Stimulated activated CD8-positive, alpha-beta memory T cell treated with anti-CD3 and anti-CD28 coated beads, Interleukin-7, amount 100 ng/mL, for 1 hour (primary cell): ENCODE measurements at regions not wholly inside any gene's neighbourhood (a gene's known extent, or its start where the extent isn't known, plus 50 kb on each side); places are given as distances from the start of the nearest gene placed in this dataset.

Source experiments
- DNase-seq, 2 donors: peaks; one replicate each; pipeline ENCODE4 v3.0.0-alpha.2; 2020; ENCODE audit warnings: low read depth in 2 of 2

DNA sequence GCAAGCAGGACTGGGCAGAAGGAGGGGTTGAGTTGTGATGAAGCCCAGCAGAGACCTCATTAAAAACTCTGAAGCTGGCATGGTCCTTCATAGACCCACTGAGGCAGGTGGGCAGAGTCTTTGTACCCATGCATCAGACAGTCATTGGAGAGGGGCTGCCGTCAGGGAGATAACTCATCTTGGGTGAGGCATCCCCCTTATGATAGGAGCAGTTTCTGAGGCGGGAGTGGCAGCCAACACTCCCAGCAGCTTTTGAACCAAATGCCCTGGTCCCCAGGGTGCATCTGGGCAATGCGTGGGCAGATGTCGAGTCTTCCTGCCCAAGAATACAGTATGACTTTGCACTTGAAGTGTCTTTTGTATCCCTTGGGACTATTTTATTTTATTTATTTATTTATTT, 68.1 kb downstream of the HTR5A start:
- DNase-seq: no peak

DNA sequence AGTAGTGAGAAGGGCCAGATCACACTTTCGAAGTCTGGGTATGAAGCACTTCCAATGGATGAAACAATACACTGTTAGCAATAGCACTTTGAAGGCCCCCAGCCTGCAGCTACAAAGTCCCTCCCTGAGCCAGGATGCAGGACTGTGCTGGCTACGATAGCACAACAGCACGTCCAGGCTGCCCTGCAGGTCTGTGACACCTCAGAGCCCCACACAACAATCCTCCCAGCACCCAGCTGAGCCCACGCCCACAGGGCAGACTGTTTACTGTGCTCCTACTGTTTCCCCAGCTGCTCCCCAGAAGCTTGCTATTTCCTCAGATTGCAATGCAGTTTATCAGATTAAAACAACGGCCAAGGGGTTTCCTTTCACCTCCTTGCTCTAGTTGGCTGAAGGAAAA, 71.4 kb downstream of the HTR5A start:
- no peak for DNase-seq

DNA sequence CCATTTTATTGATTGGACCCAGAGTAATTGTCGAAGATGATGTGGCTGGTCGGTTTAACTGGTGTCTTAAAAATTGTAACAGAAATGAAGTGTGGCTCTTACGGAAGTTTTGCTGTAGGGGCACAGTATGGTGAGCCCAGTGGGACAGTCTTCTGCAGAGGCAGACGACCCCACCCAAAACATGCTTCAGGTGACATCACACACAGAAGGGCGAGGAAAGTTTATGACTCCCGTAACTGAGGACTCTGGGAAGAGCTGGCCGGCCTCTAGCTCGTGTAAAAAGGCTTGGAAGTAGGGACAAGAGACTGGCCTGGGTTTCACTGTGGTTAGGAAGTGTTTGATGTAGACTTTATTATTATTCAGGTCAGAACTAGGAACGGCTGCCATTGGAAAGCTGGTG, 73.3 kb downstream of the HTR5A start:
- no peak for DNase-seq

DNA sequence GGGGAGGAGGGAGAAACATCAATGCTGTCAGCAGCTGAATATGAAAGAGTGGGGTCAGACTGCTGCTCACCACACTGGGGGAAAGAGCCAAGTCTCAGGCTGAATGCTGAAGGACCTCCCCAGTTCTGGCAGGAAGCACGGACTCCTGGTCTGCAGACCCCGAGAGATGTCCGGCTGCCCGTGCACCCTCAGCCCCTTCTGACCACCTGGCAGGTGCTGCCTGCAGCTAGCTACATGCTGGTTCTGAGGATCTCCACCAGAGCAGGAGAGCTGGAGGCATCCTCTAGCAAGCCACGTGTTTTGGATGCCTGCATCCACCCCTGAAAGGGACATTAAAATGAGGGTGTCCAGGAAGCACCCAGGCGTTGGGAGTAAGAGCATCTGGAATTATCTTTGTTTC, 74.2 kb downstream of the HTR5A start:
- no peak for DNase-seq

DNA sequence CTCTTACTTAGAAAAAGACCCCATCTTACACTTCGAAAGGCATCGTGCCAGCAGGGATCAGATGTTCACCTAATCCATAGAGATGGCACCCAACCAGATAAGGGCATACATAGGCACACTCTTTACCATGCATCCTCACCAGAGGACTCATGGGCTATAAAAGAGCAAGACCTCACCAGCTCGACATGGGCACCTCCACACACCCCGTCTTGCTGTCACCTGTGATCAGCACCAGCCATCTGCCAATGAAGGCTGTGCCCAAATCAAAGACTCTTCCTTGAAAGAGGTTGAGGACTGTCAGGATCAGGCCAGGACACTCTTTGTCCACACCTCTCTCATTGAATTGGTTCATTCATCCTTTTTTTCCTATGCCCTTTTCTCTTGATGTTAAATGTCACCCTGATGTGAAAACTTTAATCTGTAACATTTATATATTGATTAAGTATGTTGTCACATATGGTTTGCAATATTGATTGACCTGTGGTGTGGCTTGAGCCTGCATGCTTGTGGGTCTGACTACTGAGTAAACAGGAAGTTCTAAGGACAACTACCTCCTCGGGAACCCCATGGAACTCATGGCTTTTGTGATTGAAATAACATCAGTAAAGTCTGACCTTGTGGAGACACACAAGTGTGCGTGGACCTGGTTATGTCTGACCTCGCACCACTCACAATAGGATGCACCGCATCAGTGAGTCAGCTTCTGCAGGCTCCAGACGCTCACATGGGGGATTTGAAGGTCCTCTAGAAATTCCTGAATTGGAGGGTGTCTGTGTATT, 75.5 kb downstream of the HTR5A start:
- DNase-seq: no peak

DNA sequence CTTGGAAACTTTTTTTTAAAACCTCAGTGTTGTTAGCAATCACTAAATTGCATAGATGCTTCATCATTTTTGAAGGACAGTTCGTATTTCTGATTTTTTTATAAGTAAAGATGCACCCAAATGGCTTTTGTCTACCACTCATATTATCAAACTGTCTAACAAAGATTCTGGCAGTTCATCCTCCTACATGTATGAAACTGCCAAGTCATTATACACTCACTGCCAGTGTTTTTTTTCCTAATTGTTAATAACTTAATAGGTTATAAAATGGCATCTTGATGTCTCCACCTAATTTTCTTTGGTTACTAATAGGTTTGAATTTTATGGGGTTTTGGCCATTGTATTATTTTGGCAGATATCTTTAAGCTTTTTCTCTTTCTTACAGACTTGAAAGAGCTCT, 77.0 kb downstream of the HTR5A start:
- DNase-seq: no peak

DNA sequence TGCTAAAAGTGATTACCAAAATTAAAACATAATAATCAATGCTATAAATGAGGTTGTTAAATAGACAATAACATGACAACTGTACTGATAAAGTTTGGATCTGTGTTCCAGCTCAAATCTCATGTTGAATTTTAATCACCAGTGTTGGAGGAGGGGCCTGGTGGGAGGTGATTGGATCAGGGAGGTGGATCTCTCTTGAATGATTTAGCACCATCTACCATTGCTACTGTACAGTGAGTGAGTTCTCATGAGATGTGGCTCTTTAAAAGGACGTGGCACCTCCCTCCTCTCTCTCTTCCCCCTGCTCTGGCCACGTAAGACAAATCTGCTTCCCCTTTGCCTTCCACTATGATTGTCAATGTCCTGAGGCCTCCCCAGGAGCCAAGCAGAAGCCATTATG, 77.5 kb downstream of the HTR5A start:
- DNase-seq: no peak

DNA sequence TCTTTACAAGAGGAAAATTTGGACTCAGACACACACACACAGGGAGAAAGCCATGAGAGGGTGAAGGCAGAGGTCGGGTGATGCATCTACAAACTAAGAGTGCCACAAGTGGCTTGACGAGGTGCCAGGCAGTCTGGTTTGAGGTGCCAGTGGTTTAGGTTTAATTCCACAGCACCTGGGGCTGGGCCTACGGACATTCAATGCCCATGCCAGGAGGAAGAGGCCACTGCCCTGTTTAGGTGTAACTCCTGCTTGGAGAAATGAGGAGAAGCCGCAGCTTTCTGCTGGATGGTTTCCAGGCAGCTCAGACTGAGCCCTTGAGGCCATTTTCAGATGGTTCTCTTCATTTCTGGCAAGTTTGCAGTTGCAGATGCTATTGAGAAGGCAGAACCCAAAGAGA, 83.6 kb downstream of the HTR5A start:
- no peak for DNase-seq

DNA sequence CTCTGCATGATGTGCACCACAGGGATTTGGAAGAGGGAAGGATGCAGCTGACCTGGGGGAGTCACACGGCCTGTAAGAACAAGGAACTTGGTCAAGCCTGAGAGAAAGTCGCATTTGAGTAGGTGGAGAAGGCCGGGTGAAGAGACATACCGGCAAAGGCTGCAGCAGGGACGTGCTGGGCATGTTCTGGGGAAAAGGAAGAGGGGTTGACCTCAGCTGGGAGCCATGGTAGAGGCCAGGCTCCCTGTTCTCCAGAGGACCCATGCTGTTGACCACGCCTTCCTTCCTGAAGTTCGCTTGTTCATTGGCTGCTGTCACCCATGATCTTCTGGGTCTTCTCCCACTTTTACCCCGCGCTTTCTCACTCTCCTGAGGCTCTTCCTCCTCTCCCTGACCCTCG, 84.5 kb downstream of the HTR5A start:
- DNase-seq: no peak

DNA sequence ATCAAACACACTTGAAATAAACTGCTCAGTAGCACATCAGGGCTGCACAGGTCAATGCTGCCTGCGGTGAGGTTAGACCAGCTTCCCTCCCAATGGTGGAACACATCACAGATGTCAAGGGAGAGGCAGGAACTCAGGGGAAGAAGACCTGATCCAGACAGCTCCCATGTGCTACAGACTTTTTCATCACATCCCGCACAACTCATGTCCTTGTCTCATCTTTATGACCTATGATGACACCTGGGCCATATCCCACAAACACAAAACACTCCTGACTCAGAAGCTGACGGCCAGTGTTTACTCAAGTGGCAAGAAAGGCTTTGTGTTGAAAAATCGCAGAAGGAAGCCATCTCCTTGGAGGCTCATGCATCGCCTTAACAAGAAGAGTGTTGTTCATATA, 91.6 kb downstream of the HTR5A start:
- no peak for DNase-seq

DNA sequence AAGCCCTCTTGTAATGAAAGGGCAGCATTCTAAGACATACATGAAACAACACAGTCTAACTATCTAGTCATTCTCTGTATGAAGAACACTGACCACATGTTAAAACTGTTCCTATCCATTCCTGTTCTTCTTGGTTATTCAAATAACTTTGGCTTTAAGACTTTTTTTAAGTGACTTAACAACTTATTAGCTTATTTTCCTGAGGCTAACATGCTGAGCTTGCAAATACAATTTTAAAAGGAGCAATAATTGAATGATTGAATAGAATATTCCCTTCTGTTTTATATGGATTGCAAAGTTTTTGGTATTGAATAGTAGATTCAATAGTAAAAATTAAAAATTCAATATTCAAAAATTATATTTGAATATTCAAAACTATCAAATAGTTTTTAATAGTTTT, 92.3 kb downstream of the HTR5A start:
- no peak for DNase-seq

DNA sequence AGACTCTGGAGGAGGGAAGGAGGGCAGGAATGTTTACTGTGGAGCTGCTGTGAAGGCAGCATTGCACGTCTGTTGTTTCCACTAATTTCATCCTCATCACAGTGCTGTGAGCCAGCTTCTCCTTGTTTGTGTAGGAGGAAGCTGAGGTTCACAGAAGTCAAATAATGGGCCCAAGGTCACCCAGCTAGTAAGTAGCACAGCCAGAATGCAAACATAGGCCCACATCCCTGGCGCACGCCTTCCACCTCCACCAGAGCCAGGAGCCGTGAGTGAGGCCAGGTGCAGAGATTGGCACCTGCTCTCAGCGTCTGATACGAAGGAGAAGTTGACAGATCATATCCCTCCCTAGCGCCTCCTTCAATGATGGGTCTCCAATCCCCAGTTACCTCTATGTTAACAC, 93.6 kb downstream of the HTR5A start:
- DNase-seq: no peak

DNA sequence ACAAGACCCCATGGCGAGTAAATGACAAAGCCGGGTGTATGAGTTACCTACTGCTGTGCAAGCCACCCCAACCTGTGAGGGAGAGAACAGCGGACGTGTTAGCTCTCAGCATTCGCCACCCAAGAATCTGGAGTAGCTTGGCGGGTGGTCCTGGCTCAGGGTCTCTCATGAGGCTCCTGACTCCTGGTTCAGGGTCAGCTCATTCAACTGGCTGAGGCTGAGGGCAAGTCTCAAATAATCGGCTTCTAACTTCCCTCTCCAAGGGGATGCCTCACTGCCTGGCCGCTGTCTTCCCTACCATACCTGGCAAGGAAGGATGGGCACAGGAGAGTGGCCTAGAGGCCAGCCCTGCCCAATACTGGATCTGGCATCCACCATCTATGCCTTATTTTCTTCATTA, 94.2 kb downstream of the HTR5A start:
- no peak for DNase-seq

DNA sequence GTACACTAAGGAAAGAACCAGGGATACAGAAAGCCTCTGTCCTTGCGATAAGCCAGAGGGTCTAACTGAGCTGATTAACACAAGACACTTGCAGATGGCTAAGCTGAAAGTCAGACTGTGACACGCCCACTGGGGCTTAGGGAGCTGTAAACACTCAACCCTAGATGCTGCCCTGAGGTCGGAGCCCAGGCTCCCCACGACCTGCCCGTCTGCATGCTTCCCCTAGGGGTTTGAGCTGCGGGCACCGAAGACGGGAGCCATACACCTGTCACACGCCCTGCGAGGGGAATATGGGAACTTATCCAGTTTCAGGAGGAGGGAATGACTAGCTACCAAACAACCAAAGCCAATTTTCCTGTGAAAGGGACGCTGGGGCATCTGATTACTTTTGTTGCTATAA, 96.0 kb downstream of the HTR5A start:
- no peak for DNase-seq

DNA sequence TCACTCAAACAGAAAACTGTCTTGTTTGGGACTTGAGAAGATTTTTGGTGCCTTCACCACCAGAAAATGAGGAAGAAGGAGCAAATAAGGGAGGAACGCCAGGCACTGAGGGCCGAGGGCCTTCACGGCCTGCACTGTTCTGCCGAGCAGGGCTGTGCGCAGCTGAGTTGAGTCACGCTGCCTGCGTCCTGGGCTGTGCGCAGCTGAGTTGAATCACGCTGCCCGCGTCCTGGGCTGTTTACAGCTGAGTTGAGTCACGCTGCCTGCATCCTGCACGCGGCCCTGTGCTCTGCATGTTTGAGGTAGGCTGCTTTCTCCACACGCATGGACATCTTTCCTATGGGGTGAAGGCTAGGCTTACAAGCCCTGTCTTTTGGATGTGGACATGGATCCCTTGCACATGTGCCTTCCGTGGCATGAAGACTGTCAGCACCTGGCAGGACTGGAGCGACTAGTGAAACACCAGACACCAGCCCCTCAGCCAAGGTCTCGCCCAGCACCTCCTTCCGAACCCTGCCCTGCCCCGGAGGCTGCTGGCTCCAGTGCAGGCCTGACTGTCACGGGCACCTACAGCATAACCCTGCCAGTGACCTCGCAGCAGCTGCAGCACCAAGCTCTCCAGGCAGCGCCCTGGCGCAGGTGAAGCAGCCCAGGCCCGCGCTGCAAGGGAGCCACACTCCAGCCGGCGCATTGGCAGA, 96.7 kb downstream of the HTR5A start:
- no peak for DNase-seq

DNA sequence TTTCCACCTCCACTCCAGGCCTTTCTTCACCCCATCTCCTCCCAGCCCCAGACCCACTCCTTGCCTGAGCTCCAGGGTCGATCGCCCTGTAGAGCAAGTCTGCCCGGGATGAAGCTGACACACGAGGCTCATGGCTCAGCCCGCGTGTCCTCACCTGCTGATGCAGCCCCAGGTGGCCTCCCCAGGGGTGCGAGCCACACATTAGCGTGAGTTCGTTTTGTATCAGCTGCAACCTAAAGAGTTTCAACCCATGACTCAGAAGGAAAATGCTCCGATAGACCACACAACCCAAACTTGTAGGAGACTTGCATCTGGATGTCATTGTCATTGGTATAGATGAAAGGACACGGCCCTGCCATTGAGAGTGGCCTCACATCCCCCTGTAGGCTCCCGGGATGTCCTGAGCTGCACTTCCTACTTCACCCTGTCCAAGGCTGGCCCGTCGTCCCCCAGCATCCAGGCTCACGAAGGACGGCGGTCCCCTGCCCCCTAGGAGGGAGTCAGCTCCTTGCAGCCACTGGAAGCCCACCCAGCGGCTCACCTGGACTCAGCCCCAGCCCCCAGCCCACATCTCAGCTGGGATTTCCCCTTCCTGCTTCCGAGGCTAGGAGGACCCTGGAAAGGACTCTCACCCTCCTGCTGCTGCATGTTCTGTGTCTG, 97.7 kb downstream of the HTR5A start:
- no peak for DNase-seq

DNA sequence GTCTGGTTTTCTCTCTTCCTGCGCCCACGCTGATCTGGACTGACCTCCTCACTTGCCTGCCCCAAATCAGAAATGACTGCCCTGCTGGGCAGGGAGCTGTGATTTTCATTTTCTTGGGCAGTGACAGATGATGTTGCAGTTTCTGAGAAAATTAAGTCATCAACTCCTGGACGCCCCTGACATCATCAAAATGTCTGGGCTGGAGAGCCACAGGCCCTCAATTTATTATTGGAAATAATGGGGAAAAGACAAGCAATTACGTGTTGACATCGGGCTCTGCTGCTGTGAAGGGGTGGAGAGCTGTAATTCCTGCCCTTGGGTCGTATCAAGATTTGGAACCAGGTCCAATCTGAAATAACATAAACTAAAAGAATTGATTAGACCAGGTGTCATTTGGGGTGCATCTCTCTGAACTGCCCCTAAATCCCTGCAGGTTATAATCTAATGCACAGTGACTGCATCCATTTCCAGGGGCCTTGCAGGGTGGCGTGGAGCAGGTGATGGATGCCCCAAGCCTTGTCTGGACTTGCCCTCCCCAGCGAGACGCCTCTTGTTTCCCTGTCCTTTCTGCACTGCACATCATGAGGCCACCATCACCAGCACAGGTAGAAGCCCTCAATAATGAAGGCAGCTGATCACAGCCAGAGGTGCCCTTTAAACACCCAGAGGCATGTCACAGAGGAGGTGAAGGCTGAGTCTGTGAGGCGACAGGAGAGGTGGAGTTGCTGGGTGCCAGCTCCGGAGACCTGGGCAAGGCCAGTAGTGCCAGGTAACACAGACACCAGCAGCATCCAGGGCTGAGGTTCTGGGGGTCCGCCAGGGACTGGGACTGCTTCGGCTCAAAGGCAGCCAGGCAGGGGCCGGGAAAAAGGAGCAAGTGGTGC, 98.7 kb downstream of the HTR5A start:
- DNase-seq: no peak

DNA sequence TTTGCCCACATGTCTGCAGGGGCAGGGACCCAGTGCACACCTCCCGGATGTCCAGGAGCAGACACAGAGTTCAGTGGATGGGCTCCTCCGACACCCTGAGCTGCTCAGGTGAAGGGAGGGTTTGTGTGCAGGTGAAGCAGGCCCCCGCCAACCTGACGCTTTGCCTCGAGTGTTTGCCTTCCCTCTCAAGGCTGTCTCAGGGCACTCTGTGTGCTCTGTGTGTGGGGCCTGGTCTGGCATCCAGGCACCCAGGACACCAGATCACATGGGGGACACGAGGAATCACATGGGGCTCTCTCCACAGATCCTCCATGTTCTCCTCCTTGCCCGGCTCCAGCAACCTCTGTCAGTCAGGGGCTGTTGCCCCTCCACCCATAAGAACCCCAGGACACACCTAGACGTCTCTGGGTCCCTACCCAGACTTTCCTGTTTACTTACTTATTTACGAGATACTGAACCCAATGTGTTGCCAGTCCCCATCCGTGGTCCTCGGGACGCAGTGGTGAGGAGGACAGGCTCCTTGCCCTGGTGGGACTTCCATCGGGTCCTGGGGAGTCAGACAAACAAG, 99.5 kb downstream of the HTR5A start:
- no peak for DNase-seq

DNA sequence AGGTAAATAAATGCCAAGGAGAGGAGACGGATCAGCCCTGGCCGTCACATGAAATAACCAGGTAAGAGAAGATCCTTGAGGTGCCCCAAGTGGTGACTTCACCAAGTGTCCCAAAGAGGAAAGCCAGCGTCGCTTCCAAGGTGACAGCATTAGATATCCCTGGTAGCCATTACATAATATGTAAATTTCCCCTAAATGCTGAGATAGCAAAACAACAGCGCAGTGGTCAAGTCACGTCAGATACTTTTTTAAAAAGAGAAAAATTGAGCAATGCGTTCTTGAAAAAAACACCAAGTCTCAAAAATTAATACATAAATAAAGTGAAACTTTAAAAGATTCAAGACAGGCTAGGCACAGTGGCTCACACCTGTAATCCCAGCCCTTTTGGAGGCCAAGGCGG, 100.2 kb downstream of the HTR5A start:
- no peak for DNase-seq

DNA sequence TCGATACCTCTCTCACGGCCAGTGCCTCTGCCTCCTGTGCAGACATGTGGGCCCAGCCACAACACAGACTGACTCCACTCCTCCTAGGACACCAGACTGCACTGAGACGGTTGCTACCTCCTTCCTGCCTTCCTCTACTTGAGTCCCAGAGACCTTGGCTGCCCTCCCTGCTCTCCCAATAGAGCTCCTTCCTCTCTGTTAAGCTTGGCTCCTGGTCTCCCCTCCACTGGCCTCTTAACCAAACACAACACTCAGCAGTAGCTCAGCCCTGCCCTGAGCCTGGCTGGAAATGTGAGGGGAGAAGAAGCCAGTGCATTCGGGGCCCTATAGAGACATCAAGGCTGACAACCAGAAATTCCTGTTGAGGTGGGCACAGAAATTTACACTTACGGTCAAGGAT, 102.0 kb downstream of the HTR5A start:
- no peak for DNase-seq

DNA sequence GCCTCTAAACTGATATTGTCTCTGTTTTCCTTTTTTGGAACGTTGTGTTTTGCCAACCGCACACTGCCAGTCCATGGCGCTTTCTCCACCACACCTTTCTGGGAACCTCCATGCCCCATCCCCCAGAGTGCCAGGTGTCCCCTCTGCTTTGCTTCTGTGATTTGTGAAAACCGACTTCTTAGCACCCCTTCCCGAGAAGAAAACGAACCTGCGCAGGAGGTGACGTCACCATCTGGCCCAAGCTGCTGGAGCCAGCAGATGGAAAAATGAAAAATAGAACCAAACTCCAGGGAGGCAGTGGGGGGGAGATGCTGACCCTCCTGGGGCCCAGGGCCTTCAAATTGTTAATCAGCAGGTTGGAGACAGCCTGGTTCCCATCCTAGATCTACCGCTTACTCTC, 103.8 kb downstream of the HTR5A start:
- DNase-seq: no peak

DNA sequence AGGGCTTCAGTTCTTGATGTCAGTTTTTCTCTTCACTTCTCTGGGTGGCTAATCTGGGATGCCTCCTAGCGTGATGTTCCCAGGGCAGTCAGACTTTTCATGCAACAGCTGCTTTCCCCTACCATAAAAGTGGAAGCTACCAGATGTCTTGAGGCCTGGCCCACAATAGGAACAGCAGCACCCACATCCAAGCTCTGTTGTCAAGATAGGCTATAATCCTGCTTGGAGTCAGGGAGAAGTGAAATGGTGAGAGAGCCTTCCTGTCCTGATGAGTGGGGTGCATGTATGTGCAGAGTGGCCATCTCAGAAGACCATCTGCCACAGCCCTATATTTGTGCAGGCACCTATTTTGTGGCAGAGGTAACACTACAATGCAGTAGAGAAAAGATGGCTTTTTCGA, 108.0 kb downstream of the HTR5A start:
- DNase-seq: no peak
